GM03348 (cell line): ENCODE measurements at regions not wholly inside any gene's neighbourhood (a gene's known extent, or its start where the extent isn't known, plus 50 kb on each side); places are given as distances from the start of the nearest gene placed in this dataset.
"Not testable (repeated sequence)": the region's sequence is repeated elsewhere in the genome, so short reads cannot be mapped to it uniquely, and the experiment has no call there.

Experiments used
- DNase-seq: peaks from one replicate; pipeline ENCODE4 v3.0.0; 2012; ENCODE audit warnings: low spot score

DNA sequence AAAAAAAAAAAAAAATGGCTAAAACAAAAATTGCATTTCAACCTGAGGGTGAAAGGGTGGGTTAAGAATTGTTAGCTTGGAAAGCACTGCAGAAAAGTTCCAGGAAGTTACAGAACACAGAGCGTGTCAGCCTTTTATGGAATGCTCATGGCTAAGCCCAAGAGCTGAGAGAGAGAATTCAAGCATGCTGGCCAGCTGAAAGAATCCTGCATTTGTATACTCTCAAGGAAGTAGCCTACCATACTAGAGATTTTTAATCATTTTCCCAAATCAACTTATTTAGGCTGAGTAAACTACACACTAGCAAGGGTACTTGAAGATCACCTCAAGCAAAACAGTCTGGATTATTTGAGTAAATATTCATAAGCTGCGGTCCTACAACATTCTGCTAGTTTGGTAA is 153.9 kb downstream of the KCNJ2 start:
- no peak for DNase-seq

DNA sequence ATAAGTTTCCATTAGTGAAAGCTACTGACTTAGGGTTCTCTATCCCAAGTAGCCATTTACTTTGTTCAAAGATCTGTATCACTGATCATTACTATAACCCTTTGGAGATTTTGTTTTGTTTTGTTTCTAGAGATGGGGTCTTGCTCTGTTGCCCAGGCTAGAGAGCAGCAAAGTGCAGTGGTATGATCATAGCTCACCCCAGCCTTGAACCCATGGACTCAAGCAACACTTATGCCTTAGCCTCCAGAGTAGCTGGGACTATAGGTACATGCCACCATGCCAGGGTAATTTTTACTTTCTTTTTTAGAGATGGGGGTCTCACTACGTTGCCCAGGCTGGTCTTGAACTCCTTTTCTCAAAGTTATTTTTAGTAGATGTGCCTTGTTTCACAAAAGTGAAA is 154.7 kb downstream of the KCNJ2 start:
- no peak for DNase-seq

DNA sequence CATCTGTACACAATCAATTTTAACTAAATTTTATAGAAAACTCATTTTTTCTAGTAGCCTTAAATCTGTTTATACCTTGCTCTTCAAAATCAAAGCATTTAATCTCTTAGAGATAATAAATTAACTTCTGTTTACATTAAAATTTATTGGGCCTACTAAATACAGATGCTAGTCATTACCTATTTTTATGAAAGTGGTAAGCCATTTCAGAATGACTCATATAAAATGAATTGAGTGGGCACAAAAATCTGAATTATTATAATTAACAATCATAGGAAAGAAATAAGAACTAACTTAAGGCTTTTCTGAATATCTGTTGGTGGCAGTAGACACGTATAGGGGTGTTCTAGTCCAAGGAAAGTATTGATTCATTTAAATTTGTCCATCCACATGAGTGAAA is 157.9 kb downstream of the KCNJ2 start:
- no peak for DNase-seq

DNA sequence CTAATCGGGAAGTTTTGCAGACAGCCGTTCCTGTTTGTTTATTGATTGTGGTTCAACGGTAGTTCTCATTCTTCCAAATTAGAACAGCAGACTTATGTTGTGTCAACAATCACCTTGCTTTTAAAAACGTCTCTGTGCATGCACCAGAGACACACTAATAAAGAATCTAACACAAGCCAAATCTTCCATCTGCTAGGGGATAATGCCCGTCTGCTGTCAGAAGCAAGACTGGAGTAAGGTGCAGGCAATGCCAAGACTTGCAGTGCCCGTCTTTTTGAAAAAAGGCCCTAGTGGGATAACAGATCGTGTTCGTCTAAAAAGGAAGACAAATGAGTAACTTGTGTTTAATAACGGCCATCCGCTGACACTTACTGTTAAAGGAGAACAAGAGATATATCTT is 158.4 kb downstream of the KCNJ2 start:
- DNase-seq = no peak

DNA sequence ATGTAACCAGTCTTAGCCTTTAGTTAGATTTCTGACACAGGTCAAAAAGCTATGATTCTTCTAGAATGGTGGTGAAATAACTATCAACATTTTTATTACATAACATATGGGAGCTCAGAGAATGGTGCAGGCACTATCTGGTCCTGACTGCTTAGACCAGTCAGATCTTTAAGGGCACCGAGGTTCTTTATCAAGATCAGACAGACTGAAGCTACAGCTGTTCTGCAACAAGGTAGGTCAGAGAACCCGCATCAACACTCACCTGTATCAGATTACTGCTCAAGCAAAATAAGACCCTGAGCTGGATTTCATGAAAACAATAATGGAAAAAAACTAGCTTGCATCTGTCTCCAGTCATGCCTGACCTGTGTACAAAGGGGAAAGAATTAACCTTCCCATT is 160.4 kb downstream of the KCNJ2 start:
- DNase-seq = no peak

DNA sequence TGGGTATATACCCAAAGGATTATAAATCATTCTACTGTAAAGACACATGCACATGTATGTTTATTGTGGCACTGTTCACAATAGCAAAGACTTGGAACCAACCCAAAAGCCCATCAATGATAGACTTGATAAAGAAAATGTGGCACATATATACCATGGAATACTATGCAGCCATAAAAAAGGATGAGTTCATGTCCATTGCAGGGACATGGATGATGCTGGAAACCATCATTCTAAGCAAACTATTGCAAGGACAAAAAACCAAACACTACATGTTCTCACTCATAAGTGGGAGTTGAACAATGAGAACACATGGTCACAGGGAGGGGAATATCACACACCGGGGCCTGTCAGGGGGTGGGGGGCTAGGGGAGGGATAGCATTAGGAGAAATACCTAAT is 161.7 kb downstream of the KCNJ2 start:
- not testable (repeated sequence) for DNase-seq

DNA sequence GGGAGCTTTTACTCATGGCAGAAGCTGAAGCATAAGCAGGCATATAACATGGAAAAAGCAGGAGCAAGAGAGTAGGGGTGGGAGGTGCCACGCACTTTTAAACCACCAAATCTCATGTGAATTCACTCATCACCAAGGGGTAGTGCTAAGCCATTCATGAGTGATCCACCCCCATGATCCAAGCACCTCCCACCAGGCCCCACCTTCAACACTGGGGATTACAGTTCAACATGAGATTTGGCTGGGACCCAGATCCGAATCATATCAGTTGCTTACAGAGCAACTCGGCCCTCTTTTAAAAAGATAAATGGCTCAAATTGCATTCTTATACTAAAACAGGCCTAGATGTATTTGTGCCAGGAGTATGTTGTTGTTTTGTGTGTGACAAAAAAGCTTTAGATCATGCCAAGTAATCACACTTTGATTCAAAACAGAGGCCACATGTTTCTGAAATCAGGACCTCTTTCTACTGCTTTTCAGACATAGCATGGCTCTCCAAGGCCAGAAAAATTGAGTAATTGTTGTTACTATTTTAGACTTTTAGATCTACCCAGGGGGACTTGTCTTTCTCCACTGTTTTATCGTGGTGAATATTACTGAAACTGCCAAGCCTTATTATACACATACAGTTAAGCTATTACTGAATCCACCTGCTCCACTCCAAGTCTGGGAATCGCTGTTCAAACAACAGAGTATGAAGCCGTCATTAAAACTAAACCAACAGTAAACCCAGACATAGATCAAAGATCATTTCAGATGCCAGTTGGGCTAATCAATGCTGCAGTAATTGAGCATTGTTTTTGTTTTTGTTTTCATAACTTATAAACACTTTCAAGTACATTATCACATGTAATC is 163.3 kb downstream of the KCNJ2 start:
- no peak for DNase-seq

DNA sequence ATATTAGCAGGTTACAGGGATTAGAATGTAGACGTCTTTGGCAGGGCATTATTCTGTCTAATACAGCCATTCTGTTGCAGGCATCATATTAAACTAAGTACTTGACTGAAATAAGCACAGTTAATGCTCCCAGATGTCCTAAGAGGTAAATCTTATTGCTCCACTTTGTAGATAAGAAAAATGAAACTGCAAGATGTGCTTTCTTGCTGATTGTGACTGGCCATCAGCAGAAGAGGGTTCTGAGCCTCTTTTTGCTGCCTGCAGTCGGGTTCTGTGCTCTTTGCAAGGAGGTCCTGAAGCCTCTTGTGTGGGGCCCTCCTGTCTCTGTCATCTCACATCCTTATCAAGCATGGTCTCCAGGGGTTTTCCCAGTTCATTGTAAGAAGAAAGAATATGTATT is 167.1 kb downstream of the KCNJ2 start:
- no peak for DNase-seq

DNA sequence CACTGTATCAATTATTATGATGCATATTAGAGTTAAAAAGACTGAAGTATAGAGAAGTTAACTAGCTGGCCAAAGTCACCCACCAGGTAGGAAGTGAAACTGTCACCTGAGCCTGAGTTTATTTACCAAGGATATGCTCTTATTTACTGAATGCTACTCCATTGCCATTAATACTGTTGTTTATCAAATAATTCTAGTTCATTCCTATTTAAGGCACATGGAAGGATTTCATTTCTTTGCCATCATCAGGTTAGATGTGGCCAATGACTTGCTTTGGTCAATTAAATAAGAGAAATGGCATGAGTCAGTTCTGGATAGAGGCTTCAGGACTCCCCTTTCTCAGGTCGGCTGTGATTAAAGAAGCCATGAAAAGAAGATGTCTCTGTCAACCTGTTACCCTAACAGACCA is 169.6 kb downstream of the KCNJ2 start:
- DNase-seq = no peak

DNA sequence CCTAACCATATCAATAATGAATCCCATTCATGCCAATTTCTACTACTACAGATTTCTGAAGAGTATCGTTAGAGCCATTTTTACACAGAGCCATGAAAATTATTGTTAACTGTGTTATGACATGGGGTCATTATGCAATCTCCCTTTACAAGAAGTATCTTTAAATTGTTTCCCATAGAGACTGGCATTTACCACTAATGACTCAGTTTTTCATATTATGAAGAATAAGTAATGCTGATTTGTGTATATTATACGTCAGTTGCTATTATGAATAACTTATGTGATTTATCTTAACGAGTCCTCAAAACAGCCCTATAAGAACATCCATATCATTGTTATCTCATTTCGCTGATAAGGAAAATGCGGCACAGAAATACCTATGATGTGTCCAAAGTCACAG is 173.8 kb downstream of the KCNJ2 start:
- DNase-seq = no peak

DNA sequence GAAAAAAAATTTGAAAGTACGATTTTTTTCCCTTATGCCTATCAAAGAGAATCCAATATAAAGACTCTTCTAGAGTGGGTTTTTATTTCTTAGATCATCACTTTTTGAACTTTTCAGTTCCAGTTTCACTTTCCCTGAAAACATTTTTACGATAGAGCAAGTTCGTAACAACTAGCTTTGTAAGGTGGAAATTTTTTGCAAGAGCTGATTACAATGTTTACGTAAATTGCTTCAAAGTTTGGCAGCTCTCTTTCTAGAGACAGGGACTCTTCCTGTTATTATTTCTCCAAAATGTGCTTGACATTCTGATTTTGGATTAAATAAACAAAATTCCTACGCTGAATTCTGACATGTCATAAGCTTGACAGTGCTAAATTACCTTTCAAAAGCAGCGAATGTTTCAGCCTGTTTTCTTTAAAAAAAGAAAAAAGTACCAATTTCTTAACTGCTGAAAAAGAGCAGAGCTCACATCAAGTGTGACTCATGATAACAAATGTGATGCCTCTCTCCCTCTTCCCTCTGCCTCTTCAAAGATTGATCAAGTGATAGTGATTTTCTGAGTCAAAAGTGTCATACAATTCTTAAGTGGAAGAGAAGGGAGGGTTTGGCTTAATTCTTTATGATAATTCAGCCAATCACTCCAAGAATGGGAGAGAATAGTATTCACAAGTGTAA is 175.2 kb downstream of the KCNJ2 start:
- no peak for DNase-seq

DNA sequence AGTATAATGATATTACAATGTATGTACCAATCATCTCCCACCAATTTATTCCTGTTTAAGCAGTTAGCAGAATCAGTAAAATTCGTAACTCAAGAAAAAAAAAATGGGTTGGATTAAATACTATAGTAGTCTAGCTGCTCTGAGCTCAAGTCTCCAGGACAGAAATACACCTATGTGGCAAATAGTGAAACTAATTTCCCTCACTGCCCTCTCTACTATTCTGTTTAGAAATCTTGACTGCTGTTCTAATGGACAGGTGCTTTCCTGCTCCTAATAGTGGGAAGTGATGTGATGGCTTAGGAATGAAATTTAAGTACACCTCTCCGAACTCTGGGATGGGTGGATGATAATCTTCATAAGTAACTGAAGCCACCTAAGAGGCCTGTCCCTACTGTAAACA is 175.7 kb downstream of the KCNJ2 start:
- DNase-seq = no peak

DNA sequence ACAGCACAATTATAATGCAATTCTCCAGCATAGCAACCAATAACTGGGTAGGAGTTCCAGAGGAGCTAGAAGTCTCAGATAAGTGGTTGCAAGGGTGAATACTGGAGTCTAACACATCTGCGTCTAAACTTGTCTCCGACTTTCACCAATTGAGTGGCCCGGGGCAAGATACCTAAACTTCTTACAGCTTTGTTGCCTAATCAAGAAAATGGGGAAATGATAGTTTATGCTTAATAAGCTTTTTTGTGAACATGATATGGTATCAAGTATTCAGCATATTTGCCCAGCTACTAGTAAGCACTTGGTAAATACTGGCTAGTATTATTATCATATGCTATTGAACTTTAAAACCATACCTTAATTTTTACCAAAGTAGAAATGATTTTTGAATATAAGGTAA is 183.5 kb downstream of the KCNJ2 start:
- no peak for DNase-seq

DNA sequence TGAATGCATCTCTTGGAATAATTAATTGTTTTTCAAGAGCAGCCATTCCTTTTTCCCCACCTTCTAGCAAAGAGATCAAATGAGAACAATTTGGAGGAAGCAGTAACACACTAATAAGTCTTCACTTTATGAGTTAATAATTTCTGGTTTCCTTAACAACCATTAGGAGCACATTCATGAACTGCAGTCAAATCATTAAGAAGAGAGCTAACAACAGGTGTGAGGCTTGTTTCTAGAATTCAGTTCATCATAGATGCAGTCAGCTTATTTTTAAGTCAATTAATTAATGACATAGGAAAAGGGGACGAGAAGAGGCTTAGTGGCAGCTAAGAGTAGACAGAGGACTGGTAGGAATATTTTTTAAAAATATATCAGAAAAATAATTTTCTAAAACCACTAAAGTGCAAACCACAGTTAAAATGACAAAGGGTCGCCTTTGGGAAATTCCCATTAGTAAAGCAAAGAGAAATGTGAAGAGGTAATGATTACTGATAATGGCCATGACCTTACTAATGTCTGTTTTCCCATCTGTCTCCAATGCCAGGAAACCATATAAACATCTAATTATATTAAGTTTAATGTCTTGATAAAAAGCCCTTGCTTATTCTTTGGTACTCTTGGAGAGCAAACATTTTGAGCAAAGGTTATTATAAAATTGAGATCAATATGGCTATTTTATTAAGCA is 184.2 kb downstream of the KCNJ2 start:
- no peak for DNase-seq

DNA sequence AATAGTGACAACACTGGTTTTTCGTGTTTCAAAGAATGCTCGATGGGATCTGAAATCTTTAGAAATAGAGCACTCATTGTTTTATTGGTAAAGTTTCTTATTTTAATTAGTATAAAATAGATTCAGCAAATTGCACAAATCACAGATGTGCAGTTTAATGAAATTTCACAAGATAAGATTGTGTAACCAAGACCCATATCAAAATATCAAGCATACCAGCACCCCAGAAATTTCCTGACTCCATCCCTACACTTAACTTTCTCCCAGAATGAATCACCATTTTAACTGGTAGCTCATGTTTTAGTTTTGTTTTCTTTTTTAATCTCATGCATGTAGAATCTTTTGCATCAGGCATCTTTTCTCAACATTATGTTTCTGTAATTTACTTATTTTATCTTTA is 185.9 kb downstream of the KCNJ2 start:
- no peak for DNase-seq

DNA sequence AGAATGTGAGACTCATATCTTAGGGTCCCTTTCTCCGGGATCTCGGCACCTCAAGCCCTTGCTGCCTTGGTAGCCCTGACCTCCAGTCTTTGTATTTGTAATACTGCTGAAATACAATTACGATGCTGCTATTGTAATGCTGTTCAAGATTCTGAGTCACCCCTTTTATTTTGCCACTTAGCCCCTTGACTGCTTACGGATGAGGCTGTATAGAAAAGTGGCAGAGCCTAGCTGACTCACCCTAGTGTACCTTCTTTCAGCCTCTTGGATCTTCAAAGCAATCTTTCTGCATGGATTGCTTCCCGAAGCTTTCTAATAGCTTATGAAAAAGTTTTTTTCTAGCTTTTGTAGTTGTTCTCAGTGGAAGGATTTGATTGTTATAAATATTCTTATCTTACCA is 187.9 kb downstream of the KCNJ2 start:
- no peak for DNase-seq

DNA sequence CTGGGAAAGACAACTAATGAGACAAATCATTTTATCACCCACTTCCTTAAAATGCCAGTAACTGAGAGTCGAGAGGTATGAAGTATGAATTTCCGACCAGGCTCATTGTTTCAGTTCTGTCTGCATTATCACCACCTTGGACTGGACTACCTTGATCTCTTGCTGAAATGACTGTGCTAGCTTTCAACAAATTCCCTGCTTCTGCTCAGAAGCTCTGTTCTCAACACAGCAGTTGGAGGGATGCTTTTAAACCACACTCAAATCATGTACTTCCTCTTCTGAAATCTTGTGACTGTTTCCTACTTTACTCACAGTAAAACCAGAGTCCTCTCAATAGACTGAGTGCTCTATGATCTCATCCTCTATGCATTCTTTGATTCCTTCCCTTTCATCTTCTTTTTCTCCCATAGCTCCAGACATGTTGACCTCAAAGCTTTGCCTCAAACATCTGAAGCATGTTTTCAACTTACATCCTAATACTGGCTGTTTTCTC is 195.8 kb downstream of the KCNJ2 start:
- no peak for DNase-seq

DNA sequence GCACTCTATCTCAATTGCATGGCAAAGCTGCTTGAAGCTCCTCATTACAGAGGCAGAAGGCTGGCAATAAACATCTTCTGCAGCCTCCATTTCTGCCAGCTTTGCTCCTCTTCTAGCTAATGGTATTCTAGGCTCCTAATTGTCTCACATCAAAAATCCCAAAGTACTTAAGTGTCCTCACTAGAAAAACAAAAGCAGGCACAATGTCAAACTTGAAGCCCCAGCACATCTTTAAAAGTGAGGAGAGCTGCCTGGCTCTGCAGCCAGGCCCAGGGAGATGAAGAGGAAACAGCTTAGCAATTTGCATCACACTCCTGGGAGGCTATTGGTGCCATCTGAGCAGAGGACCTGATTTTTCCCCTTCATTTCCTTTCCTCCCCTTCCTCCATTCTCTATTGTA is 197.1 kb downstream of the KCNJ2 start:
- no peak for DNase-seq

DNA sequence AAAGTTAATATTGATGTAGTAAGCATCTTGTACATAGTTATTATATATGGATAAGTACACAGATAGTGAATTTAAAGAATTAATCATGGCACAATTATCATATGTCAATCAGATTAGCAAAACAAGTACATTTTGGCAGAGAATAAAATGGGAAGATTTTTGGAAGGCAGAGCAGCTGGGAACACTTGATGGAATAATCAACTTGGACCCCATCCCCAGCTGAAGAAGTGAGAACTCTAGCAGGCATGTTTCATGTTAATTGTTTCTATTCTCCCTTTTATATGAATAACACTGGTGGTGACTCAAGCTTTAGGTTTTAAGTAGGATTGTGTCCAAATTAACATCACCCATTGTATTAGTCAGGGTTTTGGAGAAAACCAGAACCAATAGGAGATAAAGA is 198.7 kb downstream of the KCNJ2 start:
- no peak for DNase-seq

DNA sequence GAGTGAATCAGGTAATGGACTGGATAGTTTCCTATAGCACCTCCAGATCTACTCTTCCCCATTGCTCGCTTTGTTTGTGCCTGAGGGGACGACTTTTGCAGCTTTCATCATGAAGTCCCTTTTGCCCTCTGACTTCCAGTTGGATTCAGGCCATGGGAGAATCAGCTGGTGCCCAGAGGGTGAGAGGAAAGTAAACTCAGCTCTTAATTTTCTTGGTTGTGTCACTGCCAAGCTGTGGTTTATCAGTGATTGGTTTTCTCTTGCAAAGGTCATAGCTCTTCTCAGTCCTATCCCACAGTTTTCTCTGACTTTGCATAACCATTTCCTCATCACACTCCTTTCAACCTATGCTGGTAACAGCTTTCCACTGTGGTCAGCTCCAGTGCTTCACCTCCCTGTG is 200.1 kb downstream of the KCNJ2 start:
- no peak for DNase-seq

DNA sequence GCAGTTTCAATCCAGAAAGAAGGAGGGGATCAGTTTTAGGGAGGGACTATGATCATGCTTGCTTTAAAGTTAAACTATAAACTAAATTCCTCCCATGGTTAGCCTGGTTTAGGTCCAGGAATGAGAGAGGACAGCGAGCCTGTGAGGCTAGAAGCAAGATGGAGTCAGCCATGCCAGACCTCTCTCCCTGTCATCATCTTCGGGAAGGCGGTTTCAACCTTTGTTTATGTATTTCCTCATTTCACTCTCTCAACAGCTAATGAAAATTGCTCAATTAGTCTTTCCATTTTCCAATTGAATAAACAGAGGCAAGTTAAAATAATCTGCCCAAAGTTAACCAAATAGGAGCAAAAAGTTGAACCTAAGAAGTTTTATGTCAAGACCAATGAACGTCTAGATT is 201.5 kb downstream of the KCNJ2 start:
- DNase-seq = no peak

DNA sequence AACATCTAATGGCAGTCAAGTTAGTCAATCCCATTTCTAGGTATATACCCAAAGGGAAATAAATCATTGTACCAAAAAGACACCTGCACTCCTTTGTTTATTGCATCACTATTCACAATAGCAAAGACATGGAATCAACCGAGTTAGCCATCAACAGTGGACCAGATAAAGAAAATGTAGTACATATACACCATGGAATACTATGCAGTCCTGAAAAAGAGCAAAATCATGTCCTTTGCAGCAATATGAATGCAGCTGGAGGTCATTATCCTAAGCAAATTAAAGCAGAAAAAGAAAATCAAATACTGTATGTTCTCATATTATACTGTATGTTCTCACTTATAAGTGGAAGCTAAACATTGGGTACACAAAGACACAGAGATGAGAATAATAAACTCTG is 204.0 kb downstream of the KCNJ2 start:
- DNase-seq = no peak

DNA sequence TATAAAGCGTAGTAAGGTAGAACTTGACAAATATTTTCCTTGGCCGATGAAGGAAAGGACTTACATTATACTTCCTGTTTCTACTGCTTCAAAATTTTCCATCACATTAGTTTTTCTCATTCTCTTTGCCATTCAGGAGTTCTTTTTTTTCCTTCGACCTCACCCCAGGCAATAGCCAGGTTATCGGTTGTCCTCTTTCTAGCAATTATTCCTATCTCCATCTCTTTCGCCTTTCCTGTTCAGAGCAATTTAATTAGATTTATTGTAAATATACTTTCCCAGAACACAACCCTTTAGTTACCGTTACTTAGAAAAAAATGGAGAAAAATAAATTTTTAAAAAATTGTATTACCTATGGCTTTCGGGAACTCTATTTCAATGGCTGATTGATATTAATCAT is 205.2 kb downstream of the KCNJ2 start:
- DNase-seq = no peak
